ENCODE measurements at regions not wholly inside any gene's neighbourhood (a gene's known extent, or its start where the extent isn't known, plus 50 kb on each side); places are given as distances from the start of the nearest gene placed in this dataset.

- TF ChIP-seq, protein P1, sequence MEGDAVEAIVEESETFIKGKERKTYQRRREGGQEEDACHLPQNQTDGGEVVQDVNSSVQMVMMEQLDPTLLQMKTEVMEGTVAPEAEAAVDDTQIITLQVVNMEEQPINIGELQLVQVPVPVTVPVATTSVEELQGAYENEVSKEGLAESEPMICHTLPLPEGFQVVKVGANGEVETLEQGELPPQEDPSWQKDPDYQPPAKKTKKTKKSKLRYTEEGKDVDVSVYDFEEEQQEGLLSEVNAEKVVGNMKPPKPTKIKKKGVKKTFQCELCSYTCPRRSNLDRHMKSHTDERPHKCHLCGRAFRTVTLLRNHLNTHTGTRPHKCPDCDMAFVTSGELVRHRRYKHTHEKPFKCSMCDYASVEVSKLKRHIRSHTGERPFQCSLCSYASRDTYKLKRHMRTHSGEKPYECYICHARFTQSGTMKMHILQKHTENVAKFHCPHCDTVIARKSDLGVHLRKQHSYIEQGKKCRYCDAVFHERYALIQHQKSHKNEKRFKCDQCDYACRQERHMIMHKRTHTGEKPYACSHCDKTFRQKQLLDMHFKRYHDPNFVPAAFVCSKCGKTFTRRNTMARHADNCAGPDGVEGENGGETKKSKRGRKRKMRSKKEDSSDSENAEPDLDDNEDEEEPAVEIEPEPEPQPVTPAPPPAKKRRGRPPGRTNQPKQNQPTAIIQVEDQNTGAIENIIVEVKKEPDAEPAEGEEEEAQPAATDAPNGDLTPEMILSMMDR (IDR thresholded peaks at IDR 0.05): no peak
- no peak for TF ChIP-seq POLR2A (IDR thresholded peaks at IDR 0.05)
- TF ChIP-seq POLR2AphosphoS5 (IDR thresholded peaks at IDR 0.05): no peak
These were observed 1061.9 kb upstream of the CDH18 start for GRCh38 chr5:21049901-21050300.

All from suprapubic skin (tissue), 4 donors.